ENCODE measurements at regions not wholly inside any gene's neighbourhood (a gene's known extent, or its start where the extent isn't known, plus 50 kb on each side); places are given as distances from the start of the nearest gene placed in this dataset.

DNA sequence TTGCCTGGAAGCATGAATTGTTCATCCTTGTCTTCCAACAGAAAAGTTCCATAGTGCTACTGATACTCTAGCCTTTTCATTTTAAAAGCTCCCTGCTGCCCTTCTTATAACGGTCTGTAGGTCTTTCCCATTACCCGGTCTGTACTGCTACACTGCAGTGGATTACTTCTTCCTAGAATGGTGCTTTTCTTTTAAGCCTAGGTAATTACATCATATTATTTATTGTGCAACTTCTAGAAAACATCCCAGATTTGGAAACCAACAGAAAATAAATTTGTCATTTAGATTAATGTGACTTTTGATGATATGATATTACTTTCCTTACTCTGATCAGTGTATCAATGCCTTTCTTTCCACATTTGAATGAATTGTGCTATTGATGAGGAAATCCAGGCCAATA is 199.4 kb downstream of the TANC2 start:
- no peak for TF ChIP-seq EZH2phosphoT487 (IDR thresholded peaks at IDR 0.05; ENCODE audit: borderline replicate concordance, low read depth)
- TF ChIP-seq, protein P1, sequence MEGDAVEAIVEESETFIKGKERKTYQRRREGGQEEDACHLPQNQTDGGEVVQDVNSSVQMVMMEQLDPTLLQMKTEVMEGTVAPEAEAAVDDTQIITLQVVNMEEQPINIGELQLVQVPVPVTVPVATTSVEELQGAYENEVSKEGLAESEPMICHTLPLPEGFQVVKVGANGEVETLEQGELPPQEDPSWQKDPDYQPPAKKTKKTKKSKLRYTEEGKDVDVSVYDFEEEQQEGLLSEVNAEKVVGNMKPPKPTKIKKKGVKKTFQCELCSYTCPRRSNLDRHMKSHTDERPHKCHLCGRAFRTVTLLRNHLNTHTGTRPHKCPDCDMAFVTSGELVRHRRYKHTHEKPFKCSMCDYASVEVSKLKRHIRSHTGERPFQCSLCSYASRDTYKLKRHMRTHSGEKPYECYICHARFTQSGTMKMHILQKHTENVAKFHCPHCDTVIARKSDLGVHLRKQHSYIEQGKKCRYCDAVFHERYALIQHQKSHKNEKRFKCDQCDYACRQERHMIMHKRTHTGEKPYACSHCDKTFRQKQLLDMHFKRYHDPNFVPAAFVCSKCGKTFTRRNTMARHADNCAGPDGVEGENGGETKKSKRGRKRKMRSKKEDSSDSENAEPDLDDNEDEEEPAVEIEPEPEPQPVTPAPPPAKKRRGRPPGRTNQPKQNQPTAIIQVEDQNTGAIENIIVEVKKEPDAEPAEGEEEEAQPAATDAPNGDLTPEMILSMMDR (IDR thresholded peaks at IDR 0.05), result no peak
- no peak for TF ChIP-seq REST (IDR thresholded peaks at IDR 0.05; ENCODE audit: low read depth, low read length)
- TF ChIP-seq, protein P2, sequence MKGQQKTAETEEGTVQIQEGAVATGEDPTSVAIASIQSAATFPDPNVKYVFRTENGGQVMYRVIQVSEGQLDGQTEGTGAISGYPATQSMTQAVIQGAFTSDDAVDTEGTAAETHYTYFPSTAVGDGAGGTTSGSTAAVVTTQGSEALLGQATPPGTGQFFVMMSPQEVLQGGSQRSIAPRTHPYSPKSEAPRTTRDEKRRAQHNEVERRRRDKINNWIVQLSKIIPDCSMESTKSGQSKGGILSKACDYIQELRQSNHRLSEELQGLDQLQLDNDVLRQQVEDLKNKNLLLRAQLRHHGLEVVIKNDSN (IDR thresholded peaks at IDR 0.05; ENCODE audit: borderline replicate concordance, low read depth), result no peak
- TF ChIP-seq RFX5 (IDR thresholded peaks at IDR 0.05; ENCODE audit: low read length), result no peak
- TF ChIP-seq MAX (IDR thresholded peaks at IDR 0.05; ENCODE audit: low read depth), result no peak
- no peak for TF ChIP-seq TCF12 (IDR thresholded peaks at IDR 0.05)
- no peak for TF ChIP-seq MEF2A (IDR thresholded peaks at IDR 0.05; ENCODE audit: borderline replicate concordance, low read depth)
